H4 (cell line): ENCODE measurements at regions not wholly inside any gene's neighbourhood (a gene's known extent, or its start where the extent isn't known, plus 50 kb on each side); places are given as distances from the start of the nearest gene placed in this dataset.
A peak's percentile ranks its signal among the peaks of the same experiment; 100 is the strongest.
"Not testable (repeated sequence)": the region's sequence is repeated elsewhere in the genome, so short reads cannot be mapped to it uniquely, and the experiment has no call there.

ENCODE experiments used
- DNase-seq: peaks from one replicate; pipeline ENCODE4 v3.0.0-alpha.2; 2015; ENCODE audit warnings: low spot score

DNA sequence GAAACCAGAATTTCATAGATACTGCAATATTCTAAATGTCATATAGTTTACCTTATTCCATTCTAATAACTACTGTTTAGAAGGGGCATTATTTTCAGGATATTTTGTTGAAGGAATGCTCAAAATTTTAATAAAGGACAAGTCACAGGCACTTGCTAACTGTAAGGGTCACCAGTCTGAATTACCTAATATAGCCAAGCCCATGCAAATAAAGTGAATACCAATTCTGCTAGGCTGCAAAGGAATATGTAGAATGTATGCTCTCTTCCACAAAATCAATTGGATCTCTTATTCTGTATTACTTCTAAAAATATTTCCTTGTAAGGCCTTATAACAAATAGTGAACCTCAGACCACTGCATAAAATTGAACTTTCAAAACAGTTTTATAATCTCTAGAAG is 52.3 kb upstream of the FAT4 start:
- DNase-seq, result no peak

DNA sequence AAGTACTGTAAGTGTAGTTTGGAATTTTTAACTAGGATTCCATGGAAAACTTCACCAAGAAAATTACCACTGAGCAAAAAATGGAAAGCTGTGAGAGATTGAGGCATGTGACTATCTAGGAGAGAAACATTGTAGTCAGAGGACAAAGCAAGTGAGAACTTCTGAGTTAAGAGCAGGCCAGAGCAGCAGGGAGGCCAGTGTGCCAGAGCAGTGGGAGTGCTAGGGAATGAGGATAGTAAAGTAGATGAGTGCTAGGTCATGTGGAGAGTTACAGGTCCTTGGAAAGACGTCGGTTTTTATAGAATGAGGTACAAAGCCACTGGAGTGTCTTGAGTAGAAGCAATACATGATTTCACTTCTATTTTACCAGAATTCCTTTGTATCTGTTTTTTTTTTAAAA is 52.7 kb upstream of the FAT4 start:
- no peak for DNase-seq

DNA sequence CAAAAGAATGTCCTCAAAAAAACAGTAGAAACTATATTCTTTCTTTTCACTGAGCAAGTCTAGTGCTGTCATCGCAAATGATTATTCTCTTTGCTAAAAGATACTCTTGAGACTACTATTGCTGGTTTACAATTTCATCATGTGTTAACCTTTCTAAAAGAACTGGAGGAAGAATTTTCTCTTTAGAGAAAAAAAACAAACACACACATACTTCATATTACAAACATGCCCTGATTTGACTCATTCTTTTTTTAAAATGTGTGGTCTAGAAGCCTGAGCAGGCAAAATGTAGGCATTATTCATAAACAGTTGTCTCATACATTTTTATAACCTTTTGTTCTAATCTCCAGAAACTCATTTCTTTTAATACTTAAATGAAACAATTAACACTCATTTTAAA is 60.6 kb upstream of the FAT4 start:
- DNase-seq, result no peak

DNA sequence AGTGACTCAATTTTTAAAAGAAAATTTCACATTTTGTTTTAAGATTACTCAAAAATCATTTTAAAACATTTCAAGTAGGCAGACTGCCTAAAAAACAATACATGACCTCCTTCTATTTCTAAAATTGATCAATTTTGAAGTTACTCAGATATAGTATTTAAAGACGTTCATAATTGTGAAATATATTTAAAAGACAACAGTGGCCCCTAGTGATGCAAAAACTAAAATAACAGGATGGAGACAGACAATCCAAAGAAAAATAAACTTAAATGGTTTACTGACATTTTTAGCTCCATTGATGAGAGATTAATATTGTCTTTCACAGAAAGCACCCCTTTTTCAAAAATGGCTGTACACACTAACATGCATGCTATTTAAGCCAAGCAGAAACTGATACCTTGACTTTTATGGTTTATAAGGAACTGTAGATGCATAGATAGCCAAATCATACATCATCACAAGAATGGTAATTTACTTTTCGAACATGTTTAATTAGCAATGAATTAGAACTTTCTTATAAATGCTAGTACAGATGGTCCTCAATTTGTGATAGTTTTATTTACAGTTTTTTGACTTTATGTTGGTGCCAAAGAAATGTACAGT is 69.8 kb upstream of the FAT4 start:
- no peak for DNase-seq

DNA sequence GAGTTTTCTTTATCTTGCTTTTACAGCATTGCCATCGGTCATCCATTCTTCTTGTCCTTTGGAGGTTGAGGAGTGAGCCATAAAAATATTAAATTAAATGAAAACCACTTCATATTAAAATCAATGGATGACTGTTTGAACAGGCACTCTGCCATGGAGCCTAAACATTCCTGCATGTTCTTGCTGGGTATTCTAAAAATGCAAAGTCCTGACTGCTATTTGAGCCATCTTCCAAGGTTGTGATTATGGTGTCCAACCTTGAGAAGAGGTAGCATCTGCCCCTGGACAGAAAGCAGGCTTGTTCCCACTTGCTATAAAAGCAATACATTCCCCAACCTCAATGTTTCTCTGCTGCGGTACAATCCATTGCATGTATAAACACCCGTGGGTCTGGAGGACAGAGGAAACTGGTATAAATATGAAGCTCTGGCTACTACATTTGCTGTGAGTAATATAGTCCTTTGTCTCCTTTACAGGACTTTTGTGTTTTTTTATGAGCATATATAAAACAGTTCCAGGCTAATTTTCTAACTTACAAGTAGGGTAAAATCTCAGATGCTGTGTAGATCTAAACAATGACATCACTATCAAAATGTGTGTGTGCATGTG is 70.9 kb upstream of the FAT4 start:
- DNase-seq, result no peak

DNA sequence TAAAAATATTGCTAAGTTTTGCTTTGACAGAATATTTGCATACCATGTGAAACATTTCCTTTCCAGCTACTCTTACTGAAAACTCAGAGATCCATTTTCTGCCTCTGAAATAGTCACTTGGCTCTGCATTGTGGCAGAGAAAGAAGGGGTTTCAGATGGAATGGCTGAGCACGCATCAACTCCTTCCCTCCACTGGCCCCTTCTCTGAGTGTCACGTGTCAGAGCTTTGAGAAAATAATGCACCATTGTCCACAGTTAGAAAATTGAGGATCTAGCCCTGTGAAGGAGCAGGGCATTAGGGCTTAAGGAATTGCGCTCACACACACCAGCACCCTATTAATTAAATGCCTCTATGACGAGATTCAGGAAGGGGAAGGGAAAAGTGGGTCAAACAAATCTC is 78.8 kb upstream of the FAT4 start:
- no peak for DNase-seq

DNA sequence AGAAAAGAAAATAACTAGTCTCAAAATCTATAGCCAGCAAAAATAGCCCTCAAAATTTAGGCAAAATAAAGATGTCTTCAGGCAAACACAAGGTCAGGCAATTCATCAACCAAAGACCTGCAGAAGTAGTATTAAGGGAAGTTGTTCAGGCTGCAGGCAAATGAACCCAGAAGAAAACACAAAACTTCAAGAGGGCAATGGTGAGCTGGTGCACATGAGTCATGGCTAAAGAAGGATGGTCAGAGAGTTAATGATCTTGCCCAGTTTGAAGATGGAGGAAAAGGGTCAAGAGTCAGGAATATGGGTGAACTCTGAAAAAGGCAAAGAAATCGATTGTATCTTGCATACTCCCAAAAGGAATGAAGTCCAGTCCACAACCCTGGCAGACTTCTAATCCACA is 83.1 kb upstream of the FAT4 start:
- no peak for DNase-seq

DNA sequence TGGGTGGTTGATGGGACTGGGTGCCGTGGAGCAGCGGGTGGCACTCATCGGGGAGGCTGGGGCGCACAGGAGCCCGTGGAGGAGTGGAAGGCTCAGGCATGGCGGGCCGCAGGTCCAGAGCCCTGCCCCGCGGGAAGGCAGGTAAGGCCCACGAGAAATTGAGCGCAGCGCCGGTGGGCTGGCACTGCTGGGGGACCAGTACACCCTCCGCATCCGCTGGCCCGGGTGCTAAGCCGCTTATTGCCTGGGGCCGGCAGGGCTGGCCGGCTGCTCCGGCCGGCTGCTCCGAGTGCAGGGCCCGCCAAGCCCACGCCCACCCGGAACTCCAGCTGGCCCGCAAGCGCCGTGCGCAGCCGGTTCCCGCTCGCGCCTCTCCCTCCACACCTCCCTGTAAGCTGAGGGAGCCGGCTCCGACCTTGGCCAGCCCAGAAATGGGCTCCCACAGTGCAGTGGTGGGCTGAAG is 85.1 kb upstream of the FAT4 start:
- DNase-seq, result no peak

DNA sequence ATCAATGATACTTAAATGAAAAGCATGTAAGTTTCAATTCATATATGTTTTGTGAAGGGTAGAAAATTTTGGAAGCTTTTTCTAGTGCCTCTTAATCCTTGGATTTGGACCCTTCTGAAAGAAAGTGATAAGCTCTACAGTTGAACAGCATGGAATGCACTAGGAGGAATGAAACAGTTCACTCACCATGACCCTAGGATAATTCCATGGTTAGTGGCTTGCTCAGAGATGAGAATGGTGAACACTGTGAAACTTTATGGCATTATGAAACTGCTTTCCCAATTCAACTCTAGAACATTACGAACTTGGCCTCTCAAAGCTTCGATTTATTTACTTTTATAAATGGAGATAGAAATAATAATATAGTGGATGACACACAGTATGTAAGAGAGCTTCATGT is 88.9 kb upstream of the FAT4 start:
- no peak for DNase-seq

DNA sequence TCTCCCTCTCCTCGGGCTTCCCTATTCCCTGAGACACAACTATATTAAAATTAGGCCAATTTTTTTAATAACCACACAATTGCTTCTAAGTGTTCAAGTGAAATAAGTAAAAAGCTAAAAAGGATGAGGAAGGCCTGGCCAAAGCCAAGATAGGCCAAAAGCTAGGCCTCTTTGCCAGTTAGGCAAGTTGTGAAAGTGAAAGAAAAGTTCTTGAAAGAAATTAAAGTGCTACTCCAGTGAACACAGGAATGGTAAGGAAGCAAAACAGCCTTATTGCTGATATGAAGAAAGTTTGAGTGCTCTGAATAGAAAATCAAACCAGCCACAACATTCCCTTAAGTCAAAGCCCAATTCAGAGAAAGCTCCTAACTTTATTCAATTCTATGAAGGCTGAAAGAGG is 114.2 kb upstream of the FAT4 start:
- DNase-seq, result no peak

DNA sequence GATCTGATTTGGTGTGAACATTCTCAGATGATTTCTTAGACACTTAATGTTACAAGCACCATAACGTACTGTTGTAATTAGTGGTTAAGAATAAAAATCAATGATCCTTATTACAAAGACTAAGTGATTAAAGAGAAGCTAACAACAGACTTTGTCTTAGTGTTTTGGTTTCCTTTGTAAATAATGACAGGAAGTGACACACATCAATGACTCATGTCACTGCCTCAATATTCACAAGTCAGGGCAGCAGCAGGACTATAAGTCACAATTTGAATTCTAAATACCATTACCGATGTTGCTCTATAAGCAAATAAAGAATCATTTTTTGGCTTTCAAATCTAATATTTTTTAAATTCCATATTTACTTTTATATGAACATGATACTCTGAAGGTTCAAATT is 115.8 kb upstream of the FAT4 start:
- DNase-seq, result peak; percentile 61

DNA sequence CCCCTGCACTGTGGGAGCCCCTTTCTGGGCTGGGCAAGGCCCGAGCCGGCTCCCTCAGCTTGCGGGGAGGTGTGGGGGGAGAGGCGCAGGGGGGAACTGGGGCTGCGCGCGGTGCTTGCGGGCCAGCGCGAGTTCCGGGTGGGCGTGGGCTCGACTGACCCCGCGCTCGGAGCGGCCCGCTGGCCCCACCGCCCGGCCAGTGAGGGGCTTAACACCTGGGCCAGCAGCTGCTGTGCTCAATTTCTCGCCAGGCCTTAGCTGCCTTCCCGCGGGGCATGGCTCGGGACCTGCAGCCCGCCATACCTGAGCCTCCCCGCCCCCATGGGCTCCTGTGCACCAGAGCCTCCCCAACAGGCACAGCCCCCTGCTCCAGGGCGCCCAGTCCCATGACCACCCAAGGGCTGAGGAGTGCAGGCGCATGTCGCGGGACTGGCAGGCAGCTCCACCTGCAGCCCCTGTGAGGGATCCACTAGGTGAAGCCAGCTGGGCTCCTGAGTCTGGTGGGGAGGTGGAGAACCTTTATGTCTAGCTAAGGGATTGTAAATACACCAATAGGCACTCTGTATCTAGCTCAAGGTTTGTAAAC is 122.8 kb upstream of the FAT4 start:
- DNase-seq, result not testable (repeated sequence)

DNA sequence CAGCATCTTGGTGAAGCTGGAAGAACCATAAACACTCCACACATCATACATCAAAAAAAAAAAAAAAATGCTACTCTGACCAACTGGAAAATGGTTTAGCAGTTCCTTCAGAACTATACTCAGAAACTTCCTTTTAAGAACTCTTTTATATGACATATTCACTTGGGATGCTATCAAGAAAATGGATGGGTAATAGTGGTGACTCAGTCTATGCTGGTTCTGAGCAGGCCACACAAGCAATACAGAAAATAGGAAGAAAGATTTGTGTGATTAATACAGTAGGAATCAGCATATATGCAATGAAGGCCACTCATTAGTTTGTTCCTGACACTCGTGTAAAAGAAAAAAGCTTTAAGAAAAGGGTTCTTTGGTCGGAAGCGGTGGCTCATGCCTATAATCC is 123.5 kb upstream of the FAT4 start:
- DNase-seq, result no peak

DNA sequence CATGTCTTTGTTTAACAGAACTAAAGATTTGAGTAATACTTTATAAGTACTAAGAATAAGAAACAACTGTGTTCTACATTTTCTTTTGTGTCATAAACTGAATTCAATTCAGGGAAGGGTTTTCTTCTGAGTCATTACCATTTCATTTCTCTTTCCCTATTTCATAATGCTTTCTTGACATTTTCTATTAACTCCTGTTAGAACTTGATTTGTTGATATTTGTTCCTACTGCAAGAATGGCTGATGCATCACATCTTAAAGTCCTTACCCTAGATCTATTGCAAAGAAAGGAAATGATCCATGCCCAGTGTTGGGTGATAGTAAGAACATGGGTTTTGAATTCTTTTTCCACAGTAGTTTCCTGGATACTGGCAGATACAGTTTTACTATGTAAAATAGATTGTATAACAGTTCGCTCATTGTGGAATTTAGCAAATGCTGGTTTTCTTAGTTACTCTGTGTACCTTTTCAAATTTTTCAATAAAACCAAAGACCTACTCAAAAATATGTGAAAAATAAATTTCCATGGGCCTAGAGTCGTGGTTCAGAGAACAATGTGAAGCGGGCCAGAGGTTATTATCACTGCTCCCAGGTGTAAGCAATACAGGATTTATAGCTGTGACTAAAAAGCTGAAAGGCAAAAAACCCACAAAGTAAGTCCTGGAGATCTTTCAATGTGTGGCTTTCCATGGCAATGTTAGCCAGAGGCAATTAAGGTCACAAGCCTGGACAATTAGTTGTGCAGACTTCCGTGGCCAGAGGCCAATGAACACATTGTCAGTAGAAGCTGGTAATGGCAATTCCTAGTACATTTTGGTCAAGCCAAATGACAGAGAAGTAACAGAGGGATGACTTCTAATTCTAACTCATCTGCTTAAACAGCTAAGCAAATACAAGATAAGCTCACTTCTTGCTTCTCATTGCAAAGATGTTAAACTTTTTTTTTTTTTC is 127.3 kb upstream of the FAT4 start:
- peak; percentile 32 for DNase-seq

DNA sequence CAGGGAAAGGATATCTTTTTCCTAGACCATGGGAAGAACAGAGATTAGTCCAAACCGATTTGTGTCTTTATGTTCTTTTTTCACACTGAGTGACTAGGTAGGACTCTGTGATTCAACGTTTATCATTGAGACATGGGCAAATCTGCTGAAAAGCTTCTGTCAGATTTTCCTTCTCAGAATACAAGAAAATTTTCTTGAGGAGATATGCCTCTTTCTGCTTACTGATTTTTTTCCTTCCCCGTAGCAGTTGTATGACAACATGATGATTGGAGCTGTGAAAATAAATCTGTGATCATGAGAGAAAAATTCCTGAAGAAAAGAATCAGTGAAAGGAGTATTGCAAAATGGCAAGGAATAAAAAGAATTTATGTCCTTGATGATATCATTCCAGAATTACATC is 130.6 kb upstream of the FAT4 start:
- no peak for DNase-seq

DNA sequence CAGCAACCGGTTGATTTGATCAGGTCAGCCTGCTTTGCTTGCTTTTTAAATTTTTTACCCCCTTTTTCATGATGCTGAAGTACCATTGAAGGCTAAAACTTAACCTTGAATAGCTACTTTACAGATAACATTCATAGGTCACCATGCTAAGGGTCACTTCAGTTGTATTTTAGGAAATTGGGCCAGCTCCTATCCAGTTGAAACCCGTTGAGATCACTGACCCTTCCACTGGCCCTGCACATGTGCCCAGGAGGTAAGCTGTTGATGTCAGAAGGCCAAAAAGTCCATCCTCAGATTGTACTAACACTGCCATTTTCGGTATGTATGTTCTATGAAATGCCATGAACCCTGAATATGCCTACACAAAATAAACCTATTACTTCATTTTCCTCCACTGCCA is 133.0 kb upstream of the FAT4 start:
- DNase-seq, result no peak

DNA sequence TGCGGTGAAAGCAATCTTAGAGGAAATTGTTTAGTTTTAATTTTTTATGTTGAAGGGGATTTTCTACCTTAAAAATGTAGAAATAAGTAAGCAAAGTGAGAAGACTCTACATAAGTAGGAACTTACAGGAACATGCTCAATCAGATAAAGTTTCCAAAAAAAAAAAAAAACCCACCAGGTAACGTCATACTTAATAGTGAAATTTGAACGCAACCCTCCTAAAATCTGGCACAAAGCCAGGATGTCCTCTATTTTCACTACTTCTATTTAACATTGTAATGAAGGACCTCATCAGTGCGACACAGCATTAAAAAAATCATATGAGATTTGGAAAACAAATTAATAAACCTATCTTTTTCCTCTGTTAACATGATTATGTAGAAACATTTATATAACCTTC is 135.0 kb upstream of the FAT4 start:
- DNase-seq, result no peak

DNA sequence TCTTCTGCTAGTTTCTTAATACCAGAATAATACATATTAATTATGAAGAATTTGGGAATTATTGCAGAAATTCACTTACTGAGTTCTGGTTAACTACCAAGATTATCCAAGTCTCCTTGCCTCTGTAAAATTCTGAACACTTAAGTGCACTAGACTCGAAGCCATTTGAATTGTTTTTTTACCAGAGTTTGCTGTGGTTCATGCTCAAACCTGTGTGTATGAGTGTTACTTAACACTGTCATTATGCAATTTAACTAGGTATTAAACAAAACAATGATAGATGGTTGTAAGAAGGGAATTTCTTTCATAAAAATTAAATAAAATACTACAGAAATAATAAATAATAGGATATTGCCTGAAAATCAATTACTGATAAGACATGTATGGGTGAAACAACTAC is 145.6 kb upstream of the FAT4 start:
- DNase-seq, result no peak

DNA sequence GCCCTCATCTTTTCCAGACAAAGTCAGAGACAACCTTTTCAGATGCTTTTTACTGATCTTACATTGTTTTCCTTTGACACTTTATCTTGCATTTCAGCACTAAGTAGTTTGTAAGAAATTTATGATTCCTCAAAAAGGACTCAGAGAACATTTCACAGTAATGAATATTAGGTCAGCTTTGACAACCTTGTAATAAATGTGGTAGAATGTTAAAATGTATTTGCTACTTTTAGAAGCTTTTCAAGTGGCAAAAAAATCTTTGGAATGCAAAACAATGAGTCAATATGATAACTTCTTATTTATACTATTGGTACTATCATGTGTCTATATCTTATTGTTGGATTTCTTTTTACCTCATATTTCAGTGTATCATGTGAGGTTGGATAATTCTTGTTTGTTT is 146.2 kb upstream of the FAT4 start:
- DNase-seq, result no peak

DNA sequence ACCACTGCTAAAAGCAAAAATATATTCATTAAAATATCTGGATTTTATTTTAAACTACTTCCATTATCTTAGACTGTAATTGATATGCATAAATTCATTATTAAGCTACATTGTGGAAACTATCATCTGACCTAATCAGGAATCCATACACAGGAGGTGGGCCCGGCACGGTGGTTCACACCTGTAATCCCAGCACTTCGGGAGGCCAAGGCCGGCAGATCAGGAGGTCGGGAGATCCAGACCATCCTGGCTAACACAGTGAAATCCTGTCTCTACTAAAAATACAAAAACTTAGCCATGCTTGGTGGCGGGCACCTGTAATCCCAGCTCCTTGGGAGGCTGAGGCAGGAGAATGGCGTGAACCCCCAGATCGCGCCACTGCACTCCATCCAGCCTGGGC is 148.7 kb upstream of the FAT4 start:
- DNase-seq, result not testable (repeated sequence)

DNA sequence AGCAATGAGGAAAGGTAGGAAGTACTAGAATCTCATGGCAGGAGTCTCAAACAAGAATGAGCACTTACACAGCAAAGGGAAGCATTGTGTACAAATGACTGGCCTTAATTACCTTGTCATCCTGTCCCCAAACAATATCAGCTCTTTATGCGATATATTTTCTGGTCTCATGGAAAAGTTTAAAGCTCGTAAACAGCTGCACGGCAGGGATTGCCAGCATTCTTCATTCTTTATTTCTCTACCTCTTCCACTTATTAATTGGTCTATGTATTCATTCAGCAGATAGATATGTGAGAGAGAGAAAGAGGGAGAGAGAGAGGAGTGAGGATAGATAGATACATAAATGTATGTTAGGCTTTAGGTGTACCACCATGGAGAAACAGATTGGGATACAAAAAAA is 155.8 kb upstream of the FAT4 start:
- no peak for DNase-seq

DNA sequence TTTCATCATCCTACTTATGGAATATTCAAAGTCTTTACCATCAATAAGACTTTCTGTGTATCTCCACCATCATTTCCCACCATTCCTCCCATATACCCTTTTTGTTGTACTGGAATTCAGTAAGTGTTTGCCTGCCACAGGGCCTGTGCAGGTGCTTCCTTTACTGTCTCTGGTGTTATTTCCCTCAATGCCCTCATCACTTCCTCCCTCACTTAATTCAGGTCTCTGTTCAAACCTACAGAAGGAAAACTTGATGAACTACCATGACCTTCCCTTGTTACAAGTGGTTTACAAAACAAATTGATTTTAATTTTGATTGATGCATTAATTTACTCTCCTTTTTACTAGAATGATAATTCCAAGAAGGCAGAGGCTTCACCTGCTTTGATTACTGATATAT is 159.5 kb upstream of the FAT4 start:
- no peak for DNase-seq
